IPS-15b (cell line): ENCODE measurements at regions not wholly inside any gene's neighbourhood (a gene's known extent, or its start where the extent isn't known, plus 50 kb on each side); places are given as distances from the start of the nearest gene placed in this dataset.

ENCODE experiments used
- H3K27me3 ChIP-seq: one replicate; pipeline ENCODE4 v1.6.1; 2013; ENCODE audit warnings: low read length; ENCODE audit not compliant: control insufficient read depth, insufficient read depth
- H3K36me3 ChIP-seq: one replicate; pipeline ENCODE4 v1.6.1; 2013; ENCODE audit warnings: low read length; ENCODE audit not compliant: control insufficient read depth, insufficient read depth
- H3K4me1 ChIP-seq: one replicate; pipeline ENCODE4 v1.6.1; 2013; ENCODE audit warnings: mild to moderate bottlenecking, low read length; ENCODE audit not compliant: control insufficient read depth, insufficient read depth
- H3K4me3 ChIP-seq: one replicate; pipeline ENCODE4 v1.5.1; 2013; ENCODE audit warnings: low read depth, low read length
- H3K9ac ChIP-seq: one replicate; pipeline ENCODE4 v1.6.1; 2013; ENCODE audit warnings: low read depth, mild to moderate bottlenecking, low read length
- H3K9me3 ChIP-seq: one replicate; pipeline ENCODE4 v1.6.1; 2013; ENCODE audit warnings: mild to moderate bottlenecking, low read length; ENCODE audit not compliant: control insufficient read depth, insufficient read depth

GRCh38 chr17:15108992-15109391 lies 156.1 kb downstream of the PMP22 start:
- no peaks in the 10 kb centered on the region for H3K9me3 ChIP-seq
- no peak overlapping the region for H3K9ac ChIP-seq
- H3K4me1 ChIP-seq: peaks cover 5% of the 10 kb centered on the region
- H3K36me3 ChIP-seq: no peaks in the 10 kb centered on the region
- H3K27me3 ChIP-seq: no peaks in the 10 kb centered on the region
- H3K4me3 ChIP-seq: no peak overlapping the region

- no peaks in the 10 kb centered on the region for H3K4me1 ChIP-seq
- H3K4me3 ChIP-seq: no peak overlapping the region
- H3K9me3 ChIP-seq: no peaks in the 10 kb centered on the region
- H3K9ac ChIP-seq: no peak overlapping the region
- no peaks in the 10 kb centered on the region for H3K36me3 ChIP-seq
- no peaks in the 10 kb centered on the region for H3K27me3 ChIP-seq
Measured at GRCh38 chr17:15106540-15106939, 158.6 kb downstream of the PMP22 start.

GRCh38 chr17:15103785-15104184 lies 161.3 kb downstream of the PMP22 start:
- H3K27me3 ChIP-seq: no peaks in the 10 kb centered on the region
- H3K9me3 ChIP-seq: no peaks in the 10 kb centered on the region
- no peak overlapping the region for H3K9ac ChIP-seq
- no peaks in the 10 kb centered on the region for H3K36me3 ChIP-seq
- H3K4me1 ChIP-seq: peaks cover 4% of the 10 kb centered on the region
- no peak overlapping the region for H3K4me3 ChIP-seq

GRCh38 chr17:15101175-15101574 lies 164.0 kb downstream of the PMP22 start:
- Histone ChIP-seq H3K9me3 (no peaks in the 10 kb centered on the region), H3K27me3 (no peaks in the 10 kb centered on the region), H3K4me1 (peaks cover 4% of the 10 kb centered on the region), H3K36me3 (no peaks in the 10 kb centered on the region), H3K4me3 (no peak overlapping the region), H3K9ac (no peak overlapping the region)

GRCh38 chr17:15096511-15096910 lies 168.6 kb downstream of the PMP22 start:
- Histone ChIP-seq H3K36me3 (no peaks in the 10 kb centered on the region), H3K9me3 (no peaks in the 10 kb centered on the region), H3K9ac (no peak overlapping the region), H3K27me3 (no peaks in the 10 kb centered on the region), H3K4me1 (peaks cover 4% of the 10 kb centered on the region), H3K4me3 (no peak overlapping the region)

GRCh38 chr17:15095935-15096334 lies 169.2 kb downstream of the PMP22 start:
- Histone ChIP-seq H3K9me3 (no peaks in the 10 kb centered on the region), H3K27me3 (no peaks in the 10 kb centered on the region), H3K9ac (no peak overlapping the region), H3K4me1 (peaks cover 4% of the 10 kb centered on the region), H3K4me3 (no peak overlapping the region), H3K36me3 (no peaks in the 10 kb centered on the region)

- no peaks in the 10 kb centered on the region for H3K36me3 ChIP-seq
- H3K27me3 ChIP-seq: no peaks in the 10 kb centered on the region
- no peaks in the 10 kb centered on the region for H3K9me3 ChIP-seq
- H3K9ac ChIP-seq: no peak overlapping the region
- no peak overlapping the region for H3K4me3 ChIP-seq
- H3K4me1 ChIP-seq: no peaks in the 10 kb centered on the region
Measured at GRCh38 chr17:15092762-15093161, 172.4 kb downstream of the PMP22 start.

GRCh38 chr17:15092261-15092660 lies 172.9 kb downstream of the PMP22 start:
- H3K27me3 ChIP-seq: no peaks in the 10 kb centered on the region
- H3K4me1 ChIP-seq: peaks cover 2% of the 10 kb centered on the region
- H3K9me3 ChIP-seq: no peaks in the 10 kb centered on the region
- no peak overlapping the region for H3K9ac ChIP-seq
- no peaks in the 10 kb centered on the region for H3K36me3 ChIP-seq
- H3K4me3 ChIP-seq: no peak overlapping the region

GRCh38 chr17:15091825-15092224 lies 173.3 kb downstream of the PMP22 start:
- Histone ChIP-seq H3K4me3 (no peak overlapping the region), H3K4me1 (peaks cover 6% of the 10 kb centered on the region), H3K27me3 (no peaks in the 10 kb centered on the region), H3K9me3 (no peaks in the 10 kb centered on the region), H3K36me3 (no peaks in the 10 kb centered on the region), H3K9ac (no peak overlapping the region)

GRCh38 chr17:15090533-15090932 lies 174.6 kb downstream of the PMP22 start:
- Histone ChIP-seq H3K4me1 (peaks cover 18% of the 10 kb centered on the region), H3K4me3 (no peak overlapping the region), H3K27me3 (no peaks in the 10 kb centered on the region), H3K9ac (no peak overlapping the region), H3K9me3 (no peaks in the 10 kb centered on the region), H3K36me3 (no peaks in the 10 kb centered on the region)

GRCh38 chr17:15087946-15088345 lies 177.2 kb downstream of the PMP22 start:
- no peaks in the 10 kb centered on the region for H3K27me3 ChIP-seq
- peaks cover 18% of the 10 kb centered on the region for H3K4me1 ChIP-seq
- H3K9me3 ChIP-seq: no peaks in the 10 kb centered on the region
- H3K9ac ChIP-seq: no peak overlapping the region
- no peaks in the 10 kb centered on the region for H3K36me3 ChIP-seq
- no peak overlapping the region for H3K4me3 ChIP-seq

GRCh38 chr17:15086776-15087295 lies 178.3 kb downstream of the PMP22 start:
- Histone ChIP-seq H3K27me3 (no peaks in the 10 kb centered on the region), H3K4me1 (peaks cover 18% of the 10 kb centered on the region), H3K36me3 (no peaks in the 10 kb centered on the region), H3K9ac (no peak overlapping the region), H3K4me3 (no peak overlapping the region), H3K9me3 (no peaks in the 10 kb centered on the region)
